ENCODE measurements at regions not wholly inside any gene's neighbourhood (a gene's known extent, or its start where the extent isn't known, plus 50 kb on each side); places are given as distances from the start of the nearest gene placed in this dataset.

- TF ChIP-seq EP300 (IDR thresholded peaks at IDR 0.05; ENCODE audit: borderline replicate concordance) (no peak), RAD21 (IDR thresholded peaks at IDR 0.05; ENCODE audit: low read depth) (no peak), CREB1 (IDR thresholded peaks at IDR 0.05; ENCODE audit: low read depth) (no peak), ZBTB7A (IDR thresholded peaks at IDR 0.05; ENCODE audit: low read depth) (no peak), NFIC (IDR thresholded peaks at IDR 0.05) (no peak), CEBPB (IDR thresholded peaks at IDR 0.05) (no peak), TEAD4 (IDR thresholded peaks at IDR 0.05) (no peak), USF1 (IDR thresholded peaks at IDR 0.05) (no peak), FOXM1 (IDR thresholded peaks at IDR 0.05; ENCODE audit: borderline replicate concordance, low read depth) (no peak), TAF1 (IDR thresholded peaks at IDR 0.05; ENCODE audit: low read depth) (no peak), EGR1 (IDR thresholded peaks at IDR 0.05) (no peak), MAX (IDR thresholded peaks at IDR 0.05) (no peak), YY1 (IDR thresholded peaks at IDR 0.05; ENCODE audit: low read depth) (no peak), REST (IDR thresholded peaks at IDR 0.05; ENCODE audit: low read depth) (no peak), TCF12 (IDR thresholded peaks at IDR 0.05; ENCODE audit: low read depth) (no peak)
Measured at GRCh38 chr12:4984344-4984743, 59.3 kb upstream of the KCNA5 start.

DNA sequence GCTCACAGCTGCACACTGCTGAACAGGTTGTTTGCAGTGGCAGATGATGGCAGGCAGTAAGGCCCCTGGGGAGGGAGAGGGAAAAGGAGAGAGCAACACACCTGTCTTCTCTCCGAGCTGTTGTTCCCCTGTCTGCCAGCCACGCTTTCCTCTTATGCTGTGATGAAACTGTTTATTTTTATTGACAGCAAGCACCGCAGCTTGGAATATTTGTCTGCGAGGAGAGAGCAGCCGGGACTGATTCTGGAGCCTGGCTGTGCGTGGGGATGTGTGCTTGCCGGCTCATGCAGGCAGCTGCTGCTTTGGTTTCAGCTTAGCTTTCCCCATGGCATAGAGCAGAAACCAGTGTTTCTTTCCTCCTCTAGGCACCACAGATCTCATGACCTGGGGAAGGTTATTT, 58.7 kb upstream of the KCNA5 start:
- TF ChIP-seq YY1 (IDR thresholded peaks at IDR 0.05; ENCODE audit: low read depth) (no peak), TAF1 (IDR thresholded peaks at IDR 0.05; ENCODE audit: low read depth) (no peak), REST (IDR thresholded peaks at IDR 0.05; ENCODE audit: low read depth) (no peak), TCF12 (IDR thresholded peaks at IDR 0.05; ENCODE audit: low read depth) (no peak), FOXM1 (IDR thresholded peaks at IDR 0.05; ENCODE audit: borderline replicate concordance, low read depth) (no peak), NFIC (IDR thresholded peaks at IDR 0.05) (no peak), USF1 (IDR thresholded peaks at IDR 0.05) (no peak), CREB1 (IDR thresholded peaks at IDR 0.05; ENCODE audit: low read depth) (no peak), RAD21 (IDR thresholded peaks at IDR 0.05; ENCODE audit: low read depth) (no peak), CEBPB (IDR thresholded peaks at IDR 0.05) (no peak), EGR1 (IDR thresholded peaks at IDR 0.05) (no peak)

DNA sequence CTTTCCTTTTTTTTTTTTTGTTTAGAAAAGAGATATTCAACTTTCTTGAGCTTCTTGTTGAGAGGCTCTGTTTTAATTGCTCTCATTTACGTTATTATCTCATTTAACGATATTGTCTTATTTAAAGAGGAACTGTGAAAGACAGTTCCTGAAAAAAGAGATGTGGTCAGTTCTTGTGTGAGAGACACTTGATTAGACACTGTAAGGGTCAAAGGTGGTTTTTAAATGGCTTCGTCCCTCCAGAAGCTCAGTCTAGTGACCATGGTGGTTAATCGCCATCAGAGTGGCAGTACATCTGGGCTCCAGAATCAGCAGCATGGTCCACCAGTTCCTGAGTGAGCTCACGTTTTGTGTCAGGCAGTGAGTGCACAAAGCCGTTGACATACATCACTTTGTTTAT, 57.9 kb upstream of the KCNA5 start:
- TF ChIP-seq CREB1 (IDR thresholded peaks at IDR 0.05; ENCODE audit: low read depth) (no peak), ZBTB7A (IDR thresholded peaks at IDR 0.05; ENCODE audit: low read depth) (no peak), MAX (IDR thresholded peaks at IDR 0.05) (no peak), RAD21 (IDR thresholded peaks at IDR 0.05; ENCODE audit: low read depth) (no peak), YY1 (IDR thresholded peaks at IDR 0.05; ENCODE audit: low read depth) (no peak), REST (IDR thresholded peaks at IDR 0.05; ENCODE audit: low read depth) (no peak), CEBPB (IDR thresholded peaks at IDR 0.05) (no peak), TCF12 (IDR thresholded peaks at IDR 0.05; ENCODE audit: low read depth) (no peak), EP300 (IDR thresholded peaks at IDR 0.05; ENCODE audit: borderline replicate concordance) (no peak)

DNA sequence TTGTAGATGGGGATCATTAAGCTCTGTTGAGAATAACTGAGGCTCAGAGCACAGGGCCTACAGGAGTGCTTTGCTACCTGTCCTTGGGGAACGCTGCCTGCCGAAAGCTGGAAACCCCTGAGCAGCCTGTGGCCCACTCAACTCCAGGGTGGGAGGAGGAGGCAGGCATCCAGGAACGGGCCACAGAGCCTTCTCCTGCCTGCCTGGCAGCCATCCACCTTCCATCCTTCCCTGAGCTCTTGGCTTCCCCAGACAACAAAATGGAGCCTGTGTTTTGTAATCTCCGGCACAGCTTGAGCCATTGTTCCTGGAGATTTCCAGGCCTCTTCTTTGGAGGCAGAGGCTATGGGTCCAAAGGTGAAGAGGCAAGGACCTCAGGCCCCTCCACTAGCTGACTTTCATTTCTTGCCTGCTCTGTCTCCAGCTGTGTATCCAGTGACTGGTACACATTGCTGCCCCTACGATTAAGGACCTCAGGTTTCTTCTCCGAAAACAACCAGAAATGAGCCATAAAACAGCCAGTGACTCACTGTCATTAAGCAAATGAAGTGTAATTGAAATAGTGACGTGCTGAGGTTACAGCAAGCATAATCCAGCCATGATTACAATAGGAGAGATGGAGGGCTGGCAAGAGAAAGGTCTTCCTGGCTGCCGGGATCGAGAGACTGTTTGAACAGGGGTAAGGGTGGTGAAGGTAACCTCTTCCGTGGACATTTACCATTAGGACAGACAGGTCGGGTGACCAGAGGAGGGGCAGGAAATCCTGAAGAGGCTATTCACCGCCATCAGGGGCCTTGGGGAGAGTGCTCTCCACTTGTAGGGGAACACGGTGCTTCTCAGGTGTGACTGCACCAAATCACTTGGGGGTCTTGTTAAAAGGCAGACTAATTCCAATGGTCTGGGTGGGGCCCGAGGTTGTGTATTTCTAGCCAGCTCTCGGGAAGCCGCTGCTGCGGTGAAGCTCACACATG, 56.3 kb upstream of the KCNA5 start:
- no peak for TF ChIP-seq CREB1 (IDR thresholded peaks at IDR 0.05; ENCODE audit: low read depth)
- no peak for TF ChIP-seq TAF1 (IDR thresholded peaks at IDR 0.05; ENCODE audit: low read depth)
- TF ChIP-seq USF1 (IDR thresholded peaks at IDR 0.05): no peak
- TF ChIP-seq TCF12 (IDR thresholded peaks at IDR 0.05; ENCODE audit: low read depth): no peak
